SK-N-MC (cell line): ENCODE measurements at regions not wholly inside any gene's neighbourhood (a gene's known extent, or its start where the extent isn't known, plus 50 kb on each side); places are given as distances from the start of the nearest gene placed in this dataset.

Source experiments
- EZH2 ChIP-seq: fragments of 200-600 bp; sonication (generic); IDR thresholded peaks from one replicate; pipeline ENCODE4 v1.6.1; 2017; ENCODE audit warnings: antibody characterized with exemption
- POLR2AphosphoS5 ChIP-seq: IDR thresholded peaks from 2 replicates; pipeline ENCODE4 v1.6.1; 2012; ENCODE audit warnings: mild to moderate bottlenecking, low read depth, low read length, borderline replicate concordance

- TF ChIP-seq EZH2 (no peak), POLR2AphosphoS5 (no peak)
Observed at GRCh38 chr5:39584927-39585326, 160.1 kb upstream of the DAB2 start.
